Umbilical cord (tissue), 1 donor: ENCODE measurements at regions not wholly inside any gene's neighbourhood (a gene's known extent, or its start where the extent isn't known, plus 50 kb on each side); places are given as distances from the start of the nearest gene placed in this dataset.

ENCODE experiments used
- DNase-seq: peaks from one replicate; pipeline ENCODE4 v3.0.0-alpha.2; 2015; ENCODE audit warnings: low spot score

DNA sequence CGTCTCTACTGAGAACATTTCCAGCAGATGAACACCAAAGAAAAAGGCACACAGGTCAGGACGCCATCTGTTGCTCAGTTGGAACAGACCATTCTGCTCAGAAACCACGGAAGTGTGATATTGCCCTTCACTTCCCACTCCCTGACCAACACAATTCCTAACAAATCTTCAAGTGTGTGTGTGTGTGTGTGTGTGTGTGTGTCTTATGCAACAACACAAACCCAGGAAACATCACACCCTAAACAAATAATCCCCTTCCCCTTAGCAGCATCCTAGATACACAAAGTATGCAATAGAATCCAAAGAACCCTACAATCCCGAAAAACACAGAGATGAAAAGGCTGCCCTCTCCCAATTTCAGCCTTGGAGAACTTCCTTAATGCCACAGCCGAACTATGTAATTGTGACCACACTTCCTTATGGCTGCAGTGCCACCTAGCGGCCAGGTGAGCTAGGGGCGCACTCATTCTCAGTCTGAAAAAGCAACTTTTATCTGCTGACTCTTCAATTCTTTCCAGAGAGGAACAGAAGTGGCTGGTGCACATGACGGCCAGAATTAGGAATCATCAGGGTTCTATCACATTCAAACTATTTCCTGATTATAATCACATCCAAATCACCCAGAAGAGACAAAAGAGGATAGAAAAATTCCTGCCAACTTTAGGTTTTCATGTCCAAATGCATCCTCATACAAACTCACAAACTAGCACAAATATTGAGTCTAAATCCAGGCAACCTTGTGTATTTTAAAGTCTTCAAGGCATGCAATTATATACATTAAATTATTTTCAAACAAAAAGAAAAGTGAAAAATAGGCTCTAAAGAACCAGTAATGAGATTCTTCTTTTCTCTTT is 164.9 kb downstream of the DHX15 start:
- DNase-seq: peak; percentile 70

DNA sequence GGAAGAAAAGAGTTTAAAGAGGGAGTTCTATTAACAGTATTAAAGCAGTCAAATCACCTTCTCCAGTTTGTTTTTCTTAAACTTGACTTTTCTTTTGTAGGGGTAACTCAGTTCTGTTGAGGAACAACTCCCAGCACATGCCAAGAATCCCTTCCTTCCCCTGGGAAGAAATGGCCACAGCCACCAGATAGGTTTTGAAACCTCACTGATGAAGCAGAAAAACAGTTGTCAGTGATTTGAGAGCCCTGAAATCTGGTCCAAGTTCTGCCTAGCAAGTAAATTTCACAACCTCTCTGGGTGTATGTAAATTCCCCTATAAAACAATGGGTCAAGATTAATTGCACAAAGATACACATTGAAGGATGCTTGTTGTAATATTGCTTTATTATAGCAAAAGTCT is 167.1 kb downstream of the DHX15 start:
- DNase-seq: no peak

- DNase-seq: no peak
Measured at GRCh38 chr4:24416293-24416692, 168.1 kb downstream of the DHX15 start.

DNA sequence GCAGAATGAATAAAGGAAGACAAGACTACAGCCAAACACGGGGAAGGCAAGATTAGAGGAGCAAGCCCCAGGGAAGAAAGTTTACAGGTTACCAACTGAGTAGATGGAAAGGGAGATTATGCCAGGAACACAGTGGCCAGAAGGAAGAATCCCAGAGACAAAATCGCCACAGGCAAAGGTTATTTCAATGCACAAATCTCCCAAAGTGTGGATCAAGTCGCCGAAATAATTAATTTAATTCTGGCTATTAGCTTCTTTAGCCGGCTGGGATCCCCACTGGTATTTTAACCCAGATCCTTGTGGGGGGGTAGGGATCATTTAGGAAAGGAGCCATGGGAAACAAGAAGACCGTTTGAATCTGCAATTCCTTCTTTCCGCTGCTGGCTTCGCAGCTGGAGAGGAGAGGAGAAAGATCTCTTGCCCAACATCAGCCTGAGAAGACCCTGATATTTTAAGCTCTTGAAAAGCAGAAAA is 171.0 kb downstream of the DHX15 start:
- no peak for DNase-seq

- no peak for DNase-seq
Measured at GRCh38 chr4:24411806-24412205, 172.5 kb downstream of the DHX15 start.

GRCh38 chr4:24411299-24411698 is 173.1 kb downstream of the DHX15 start:
- no peak for DNase-seq

- no peak for DNase-seq
Measured at GRCh38 chr4:24408640-24409039, 175.7 kb downstream of the DHX15 start.

DNA sequence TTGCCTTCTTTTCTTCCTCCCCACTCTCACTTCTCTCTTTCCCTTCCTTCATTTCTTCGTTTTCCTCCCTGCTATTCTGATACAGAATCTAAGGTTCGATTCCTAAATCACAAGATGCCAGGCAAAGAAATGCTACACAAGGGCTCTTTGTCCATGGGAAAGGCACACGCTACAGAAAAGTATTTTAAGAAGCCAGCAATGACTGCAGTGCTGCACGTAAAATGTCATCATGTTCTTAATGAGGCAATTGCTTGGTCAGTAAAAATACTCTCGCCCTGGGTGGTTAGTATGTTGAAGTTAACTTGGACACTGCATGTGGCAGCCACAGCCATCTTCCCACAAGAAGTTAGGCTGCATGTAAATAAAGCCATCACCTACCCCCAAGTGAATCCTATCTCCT is 178.4 kb downstream of the DHX15 start:
- DNase-seq: no peak

DNA sequence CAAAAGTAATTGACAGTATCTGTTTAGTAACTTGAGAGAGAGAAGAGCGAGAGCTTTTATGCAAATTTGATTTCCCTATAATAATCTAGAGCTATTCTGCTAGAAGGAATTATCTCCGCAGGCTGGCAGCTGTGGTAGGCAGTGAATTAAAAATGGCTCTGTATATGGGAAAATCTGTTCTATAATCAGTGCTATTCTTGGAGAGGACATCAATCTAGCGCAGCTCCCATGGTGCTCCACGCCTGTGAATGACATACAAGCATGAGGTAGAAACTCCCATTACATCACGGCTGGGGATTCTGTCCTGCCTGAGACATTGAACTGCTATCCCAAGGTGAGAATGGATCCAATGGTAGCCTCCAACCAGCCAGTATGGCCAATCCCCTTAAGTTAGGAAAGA is 179.0 kb downstream of the DHX15 start:
- no peak for DNase-seq

DNA sequence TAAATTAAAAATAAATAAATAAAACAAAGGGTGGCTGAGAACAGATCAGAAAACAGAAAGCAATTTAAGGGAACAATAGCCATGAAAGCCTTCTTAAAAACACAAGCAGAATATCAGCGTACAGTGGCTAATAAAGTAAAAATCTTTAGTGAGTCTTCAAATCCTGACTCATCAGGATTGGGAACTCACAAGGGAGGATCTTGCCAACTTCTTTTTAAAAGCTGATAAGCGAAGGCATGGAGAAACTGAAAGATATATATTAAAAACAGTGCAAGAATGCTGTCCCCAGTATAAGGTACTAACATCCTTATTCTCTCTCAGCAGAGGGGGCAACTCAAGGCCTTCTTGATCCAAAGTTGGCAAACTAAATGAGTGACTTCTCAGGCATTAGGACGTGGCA is 180.1 kb downstream of the DHX15 start:
- peak; percentile 64 for DNase-seq

GRCh38 chr4:24403265-24403664 is 181.1 kb downstream of the DHX15 start:
- no peak for DNase-seq

DNA sequence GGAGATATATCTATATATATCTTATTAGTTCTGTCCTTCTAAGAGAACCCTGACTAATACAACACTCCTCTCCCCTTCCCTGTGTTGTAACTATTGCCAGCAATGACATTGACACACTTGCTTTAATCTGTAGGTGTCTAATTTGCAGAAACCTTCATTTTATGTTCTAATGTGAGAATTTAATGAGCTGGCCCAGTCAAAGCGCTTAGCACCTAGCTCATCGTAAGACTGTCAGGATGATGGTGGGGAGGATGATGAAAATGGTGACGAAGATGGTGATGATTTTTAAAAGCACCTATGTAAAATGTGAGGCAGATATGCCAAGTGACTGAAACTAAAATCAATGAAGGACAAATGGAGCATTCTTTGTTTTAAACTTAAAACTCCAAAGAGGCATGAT is 183.8 kb downstream of the DHX15 start:
- DNase-seq: no peak

GRCh38 chr4:24396988-24397387 is 187.4 kb downstream of the DHX15 start:
- no peak for DNase-seq

DNA sequence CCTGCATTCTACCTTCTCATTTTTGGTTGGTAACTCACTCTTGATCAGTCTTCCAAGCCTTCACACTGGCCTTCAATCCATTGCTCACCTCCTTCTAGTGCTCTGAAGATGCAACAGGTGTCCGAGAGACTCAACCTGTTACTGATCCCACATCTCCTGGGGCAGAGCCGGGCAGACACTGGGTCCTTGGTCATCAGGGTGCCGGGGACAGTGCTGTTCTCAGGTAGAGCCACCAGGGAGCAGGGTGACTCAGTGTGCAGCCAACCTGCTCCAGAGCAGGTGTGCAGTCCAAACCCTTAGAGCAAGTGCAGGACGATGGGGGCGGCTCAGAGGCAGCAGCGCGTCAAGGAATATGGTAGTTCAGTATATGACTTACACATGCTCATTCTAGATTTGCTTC is 188.4 kb downstream of the DHX15 start:
- DNase-seq: no peak

- DNase-seq: no peak
Measured at GRCh38 chr4:24394041-24394440, 190.3 kb downstream of the DHX15 start.

- DNase-seq: peak; percentile 87
Measured at GRCh38 chr4:24392613-24393012, 191.7 kb downstream of the DHX15 start.

GRCh38 chr4:24382381-24382780 is 202.0 kb downstream of the DHX15 start:
- DNase-seq: no peak

DNA sequence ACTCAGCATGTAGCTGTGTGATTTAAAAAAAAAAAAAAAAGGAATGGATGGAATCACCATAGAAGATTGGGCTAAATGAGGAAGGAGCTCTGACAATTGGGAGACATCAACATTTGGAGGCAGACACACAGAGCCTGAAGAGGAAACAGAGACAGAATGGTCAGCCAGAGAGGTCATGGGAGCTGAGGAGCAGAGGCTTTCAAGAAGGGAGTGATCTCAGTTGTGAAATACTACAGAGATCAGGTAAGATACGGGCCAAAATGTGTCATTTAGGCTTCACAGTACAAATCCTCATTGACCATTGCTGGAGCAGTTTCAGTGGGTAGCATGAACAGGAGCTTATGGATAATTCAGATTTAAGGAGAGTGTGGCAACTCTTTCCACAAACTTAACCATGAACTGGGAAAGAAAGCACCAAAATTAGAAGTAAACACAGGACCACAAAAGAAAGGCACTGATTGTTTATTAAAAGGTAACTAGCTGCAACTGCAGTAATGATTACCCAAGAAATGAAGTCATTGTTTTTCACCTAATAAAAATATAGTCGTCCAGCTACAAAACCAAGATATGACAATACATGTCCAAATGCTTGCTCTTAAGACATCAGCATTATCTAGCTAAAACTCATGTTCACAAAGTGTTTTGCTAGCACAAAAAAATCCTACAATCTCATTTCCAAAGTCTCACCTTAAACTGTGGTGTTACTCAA is 203.2 kb downstream of the DHX15 start:
- DNase-seq: no peak

DNA sequence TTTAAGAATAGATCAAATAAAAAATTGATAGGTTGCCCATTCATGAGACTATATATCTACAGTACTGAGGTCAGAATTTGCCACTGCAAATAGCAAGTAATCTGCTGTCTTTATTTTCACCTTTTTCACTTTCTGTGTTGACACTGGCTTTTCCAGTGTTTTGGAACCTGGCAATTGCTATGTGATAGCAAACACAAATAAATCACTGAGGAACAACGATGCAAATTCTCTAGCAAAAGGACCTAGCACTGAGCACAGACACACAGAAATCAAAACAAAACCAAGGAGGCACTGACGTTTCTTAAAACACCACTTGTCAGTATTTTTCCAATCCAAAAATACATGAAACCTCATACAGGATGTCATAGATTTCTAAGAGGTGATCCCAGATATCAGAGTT is 210.7 kb downstream of the DHX15 start:
- no peak for DNase-seq

- DNase-seq: no peak
Measured at GRCh38 chr4:24372881-24373280, 211.5 kb downstream of the DHX15 start.

GRCh38 chr4:24372341-24372740 is 212.0 kb downstream of the DHX15 start:
- DNase-seq: peak; percentile 1

DNA sequence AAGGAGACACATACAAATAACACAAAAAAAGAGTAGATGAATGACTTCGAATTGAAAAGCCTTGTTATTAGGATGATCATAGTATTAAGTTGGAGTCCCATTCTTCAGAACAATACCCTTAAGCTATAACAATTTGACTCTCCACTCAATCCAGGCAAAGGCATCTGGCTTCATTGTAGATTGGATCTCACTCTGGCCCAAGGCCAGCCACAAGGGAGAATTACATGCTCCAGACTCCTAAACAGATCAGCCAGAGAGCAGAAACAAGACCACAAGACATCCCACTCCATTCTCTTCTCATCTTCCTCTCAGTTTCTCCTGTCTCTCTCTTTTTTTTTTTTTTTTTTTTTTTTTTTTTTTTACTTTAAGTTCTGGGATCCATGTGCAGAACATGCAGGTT is 213.9 kb downstream of the DHX15 start:
- no peak for DNase-seq

GRCh38 chr4:24369507-24370029 is 214.8 kb downstream of the DHX15 start:
- DNase-seq: no peak
